Coronary artery (tissue), 2 donors: ENCODE measurements at regions not wholly inside any gene's neighbourhood (a gene's known extent, or its start where the extent isn't known, plus 50 kb on each side); places are given as distances from the start of the nearest gene placed in this dataset.
"Not testable (repeated sequence)": the region's sequence is repeated elsewhere in the genome, so short reads cannot be mapped to it uniquely, and the experiment has no call there.

ENCODE experiments used
- DNase-seq: peaks from one replicate; pipeline ENCODE4 v3.0.0-alpha.2; 2017; ENCODE audit warnings: low spot score
- H3K27ac ChIP-seq, 2 donors: fragments of 200-600 bp; sonication (generic); one replicate each; pipeline ENCODE4 v1.5.1; 2016 to 2019
- H3K4me3 ChIP-seq: fragments of 200-600 bp; sonication (generic); 2 replicates; pipeline ENCODE4 v1.5.1; 2016; ENCODE audit warnings: mild to moderate bottlenecking, moderate library complexity
- CTCF ChIP-seq: fragments of 200-600 bp; sonication (generic); IDR thresholded peaks from one replicate; pipeline ENCODE4 v1.5.1; 2019; ENCODE audit warnings: antibody characterized with exemption

GRCh38 chr7:85376589-85376988, 189.7 kb upstream of the SEMA3D start:
- no peak for DNase-seq
- no peak for TF ChIP-seq CTCF
- no peak overlapping the region for H3K27ac ChIP-seq
- no peak overlapping the region for H3K4me3 ChIP-seq

GRCh38 chr7:85356916-85357315, 170.1 kb upstream of the SEMA3D start:
- Histone ChIP-seq H3K27ac (no peak overlapping the region), H3K4me3 (no peak overlapping the region)
- no peak for DNase-seq
- no peak for TF ChIP-seq CTCF

- TF ChIP-seq CTCF: no peak
- no peak overlapping the region for H3K27ac ChIP-seq
- H3K4me3 ChIP-seq: no peak overlapping the region
- DNase-seq: no peak
These were observed 156.6 kb upstream of the SEMA3D start for GRCh38 chr7:85343484-85343883.

GRCh38 chr7:85342781-85343180, 155.9 kb upstream of the SEMA3D start:
- Histone ChIP-seq H3K27ac (no peak overlapping the region), H3K4me3 (no peak overlapping the region)
- TF ChIP-seq CTCF: no peak
- no peak for DNase-seq

GRCh38 chr7:85341973-85342372, 155.1 kb upstream of the SEMA3D start:
- TF ChIP-seq CTCF: no peak
- Histone ChIP-seq H3K27ac (no peak overlapping the region), H3K4me3 (no peak overlapping the region)
- DNase-seq: no peak

- H3K27ac ChIP-seq: no peak overlapping the region
- no peak for TF ChIP-seq CTCF
- H3K4me3 ChIP-seq: no peak overlapping the region
- no peak for DNase-seq
These were observed 154.3 kb upstream of the SEMA3D start for GRCh38 chr7:85341121-85341520.

GRCh38 chr7:85336086-85336485, 149.2 kb upstream of the SEMA3D start:
- DNase-seq: no peak
- no peak overlapping the region for H3K4me3 ChIP-seq
- no peak for TF ChIP-seq CTCF

GRCh38 chr7:85335113-85335512, 148.3 kb upstream of the SEMA3D start:
- H3K27ac ChIP-seq, DNase-seq, H3K4me3 ChIP-seq: not testable (repeated sequence)

More at GRCh38 chr7:85336086-85336485, 149.2 kb upstream of the SEMA3D start:
- H3K27ac ChIP-seq: no peak overlapping the region
